Activated CD4-positive, alpha-beta T cell treated with anti-CD3 and anti-CD28 coated beads, Interleukin-2, amount 10 ng/mL, durations not matched to agents 7 days and 5 days (primary cell): ENCODE measurements at regions not wholly inside any gene's neighbourhood (a gene's known extent, or its start where the extent isn't known, plus 50 kb on each side); places are given as distances from the start of the nearest gene placed in this dataset.
"Not testable (repeated sequence)": the region's sequence is repeated elsewhere in the genome, so short reads cannot be mapped to it uniquely, and the experiment has no call there.

Experiments
- CTCF ChIA-PET: fragments of 350-600 bp; sonication (Branson Sonifier 250); formaldehyde crosslinking; loops from one replicate; lab custom pipeline; 2021; ENCODE audit warnings: antibody characterized with exemption; lab: Charles Lee
- POLR2A ChIA-PET: fragments of 350-600 bp; sonication (Branson Sonifier 250); formaldehyde crosslinking; loops from one replicate; lab custom pipeline; 2021; ENCODE audit warnings: antibody characterized with exemption; lab: Charles Lee
- DNase-seq: peaks from one replicate; pipeline ENCODE4 v3.0.0-alpha.2; 2020
- H3K27ac Mint-ChIP-seq: one replicate; pipeline ENCODE4 v1.8.0; 2021; ENCODE audit warnings: mild to moderate bottlenecking, moderate library complexity, mixed read lengths
- H3K27me3 Mint-ChIP-seq: one replicate; pipeline ENCODE4 v1.8.0; 2021; ENCODE audit warnings: mixed read lengths
- H3K36me3 Mint-ChIP-seq: one replicate; pipeline ENCODE4 v1.8.0; 2021; ENCODE audit warnings: low read depth, mixed read lengths
- H3K4me1 Mint-ChIP-seq: one replicate; pipeline ENCODE4 v1.8.0; 2021; ENCODE audit warnings: mixed read lengths
- H3K4me3 Mint-ChIP-seq: one replicate; pipeline ENCODE4 v1.8.0; 2021; ENCODE audit warnings: mild to moderate bottlenecking, moderate library complexity, mixed read lengths
- H3K9me3 Mint-ChIP-seq: one replicate; pipeline ENCODE4 v1.8.0; 2021; ENCODE audit warnings: mixed read lengths

DNA sequence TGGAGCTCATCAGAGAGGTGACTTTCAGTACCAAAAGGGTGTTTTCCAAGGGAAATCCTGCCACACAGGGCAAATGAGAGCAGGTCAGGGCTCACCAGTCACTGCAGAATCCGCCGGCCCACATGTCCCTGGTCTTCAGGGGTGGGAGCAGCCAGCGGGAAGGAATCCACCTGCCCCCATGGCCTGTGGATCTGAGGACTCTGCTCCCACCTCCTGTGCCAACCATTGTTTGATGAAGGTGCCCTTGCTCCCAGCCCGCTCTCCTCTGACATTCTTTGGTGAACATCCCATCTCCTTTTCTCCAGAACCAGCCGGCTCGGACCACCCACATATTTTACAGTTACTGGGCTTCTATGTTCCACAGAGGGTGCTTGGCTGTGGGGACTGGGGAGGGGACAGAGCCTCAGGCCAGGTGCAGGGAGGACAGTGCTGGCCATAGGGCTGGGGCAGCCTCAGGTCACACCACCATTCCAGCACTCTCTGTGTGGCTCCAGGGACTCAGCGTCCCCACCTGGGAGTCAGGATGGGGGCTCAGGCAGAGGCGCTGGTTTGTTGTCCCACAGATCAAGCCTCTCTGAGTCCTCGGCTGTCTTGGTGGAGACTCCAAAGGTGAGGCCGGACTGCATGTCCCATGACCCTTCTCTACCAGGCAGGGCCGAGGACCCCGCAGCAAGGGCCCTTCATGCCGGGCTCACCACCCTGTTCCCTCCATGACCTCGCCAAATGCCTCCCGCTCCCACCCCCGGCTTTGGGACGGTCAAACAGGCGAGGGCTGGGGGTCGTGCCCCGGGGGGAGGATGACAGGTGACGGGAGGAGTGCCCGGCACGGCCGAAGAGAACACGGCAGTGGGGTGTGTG is 183.2 kb upstream of the ZNF469 start:
- H3K4me1 Mint-ChIP-seq, H3K27me3 Mint-ChIP-seq, H3K27ac Mint-ChIP-seq, H3K4me3 Mint-ChIP-seq, H3K9me3 Mint-ChIP-seq, H3K36me3 Mint-ChIP-seq, POLR2A ChIA-PET, CTCF ChIA-PET, DNase-seq: not testable (repeated sequence)

DNA sequence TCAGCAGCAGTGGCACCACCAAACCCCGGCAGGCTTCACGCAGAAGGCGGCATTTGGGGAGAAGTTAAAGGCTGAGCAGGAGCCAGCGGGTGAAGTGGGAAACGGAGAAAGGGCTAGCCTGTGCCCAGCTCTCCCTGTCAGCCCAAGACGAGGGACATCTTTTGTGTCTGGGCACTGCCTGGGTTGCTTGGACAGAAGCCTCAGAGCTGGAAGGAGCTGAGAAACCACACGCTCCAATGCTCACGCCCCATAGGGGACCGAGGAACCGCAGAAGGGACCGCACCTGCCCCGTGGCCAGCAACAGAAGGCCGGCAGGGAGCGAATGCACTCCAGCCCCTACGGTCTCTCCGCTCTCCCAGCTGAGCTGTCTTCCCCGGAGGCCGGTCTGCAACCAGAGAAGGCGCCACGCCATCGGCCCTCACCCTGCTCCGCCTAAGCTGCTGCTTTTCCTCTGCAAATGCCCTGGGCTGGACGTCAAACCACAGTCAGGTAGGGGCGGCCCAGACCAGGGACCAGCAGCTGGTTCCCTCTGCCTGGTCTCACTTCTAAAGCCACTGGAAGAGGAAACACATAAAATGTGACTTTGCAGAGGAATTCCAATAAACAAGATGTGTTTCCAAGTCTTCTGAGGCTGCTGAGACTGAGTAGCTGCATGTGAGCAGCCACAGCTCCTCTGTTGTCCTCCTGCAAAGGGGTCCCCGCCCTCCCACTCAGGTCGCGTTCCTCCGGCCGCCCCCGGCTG is 182.4 kb upstream of the ZNF469 start:
- H3K9me3 Mint-ChIP-seq, H3K27ac Mint-ChIP-seq, DNase-seq, H3K27me3 Mint-ChIP-seq, CTCF ChIA-PET, H3K4me3 Mint-ChIP-seq, H3K36me3 Mint-ChIP-seq, H3K4me1 Mint-ChIP-seq, POLR2A ChIA-PET: not testable (repeated sequence)

DNA sequence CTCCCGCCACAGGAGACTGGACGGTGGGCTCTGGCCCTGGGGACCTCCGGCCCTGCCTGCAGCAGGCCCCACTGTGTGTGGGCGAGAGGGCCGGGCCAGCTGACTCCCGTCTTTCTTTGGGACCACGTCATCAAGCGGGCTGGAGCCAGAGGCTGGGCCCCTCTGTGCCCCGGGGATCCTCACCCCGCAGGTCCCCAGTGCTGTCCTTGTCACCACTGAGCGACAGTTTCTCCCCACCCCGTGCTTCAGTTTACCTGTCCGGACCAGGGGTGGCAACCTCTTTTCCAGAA is 181.9 kb upstream of the ZNF469 start:
- no peaks in the 10 kb centered on the region for H3K4me1 Mint-ChIP-seq
- DNase-seq: no peak
- H3K36me3 Mint-ChIP-seq: no peaks in the 10 kb centered on the region
- POLR2A ChIA-PET: no interaction called here
- no peak overlapping the region for H3K27ac Mint-ChIP-seq
- H3K4me3 Mint-ChIP-seq: no peak overlapping the region
- no peaks in the 10 kb centered on the region for H3K27me3 Mint-ChIP-seq
- CTCF ChIA-PET: no interaction called here
- H3K9me3 Mint-ChIP-seq: no peaks in the 10 kb centered on the region

DNA sequence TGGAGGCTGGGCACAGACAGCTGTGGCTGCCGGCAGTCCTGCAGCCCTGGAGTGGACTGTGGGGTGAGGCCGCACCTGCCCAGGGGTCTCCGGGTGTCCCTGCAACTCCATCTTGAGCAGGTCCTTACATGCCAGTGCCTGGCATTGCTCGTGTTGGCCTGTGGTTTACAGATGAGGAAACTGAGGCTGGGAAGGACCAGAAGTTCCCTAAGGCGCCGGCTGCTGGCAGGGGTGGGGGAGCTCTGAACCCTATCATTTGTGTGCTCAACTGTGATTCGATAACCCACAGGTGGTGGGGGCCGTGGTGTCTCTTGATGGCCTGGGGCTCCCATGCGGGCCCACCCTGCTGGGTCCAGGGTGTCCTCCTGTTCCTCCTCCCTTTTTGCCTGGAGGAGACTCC is 181.1 kb upstream of the ZNF469 start:
- POLR2A ChIA-PET, CTCF ChIA-PET, DNase-seq, H3K36me3 Mint-ChIP-seq, H3K9me3 Mint-ChIP-seq, H3K4me1 Mint-ChIP-seq, H3K27ac Mint-ChIP-seq, H3K4me3 Mint-ChIP-seq, H3K27me3 Mint-ChIP-seq: not testable (repeated sequence)

DNA sequence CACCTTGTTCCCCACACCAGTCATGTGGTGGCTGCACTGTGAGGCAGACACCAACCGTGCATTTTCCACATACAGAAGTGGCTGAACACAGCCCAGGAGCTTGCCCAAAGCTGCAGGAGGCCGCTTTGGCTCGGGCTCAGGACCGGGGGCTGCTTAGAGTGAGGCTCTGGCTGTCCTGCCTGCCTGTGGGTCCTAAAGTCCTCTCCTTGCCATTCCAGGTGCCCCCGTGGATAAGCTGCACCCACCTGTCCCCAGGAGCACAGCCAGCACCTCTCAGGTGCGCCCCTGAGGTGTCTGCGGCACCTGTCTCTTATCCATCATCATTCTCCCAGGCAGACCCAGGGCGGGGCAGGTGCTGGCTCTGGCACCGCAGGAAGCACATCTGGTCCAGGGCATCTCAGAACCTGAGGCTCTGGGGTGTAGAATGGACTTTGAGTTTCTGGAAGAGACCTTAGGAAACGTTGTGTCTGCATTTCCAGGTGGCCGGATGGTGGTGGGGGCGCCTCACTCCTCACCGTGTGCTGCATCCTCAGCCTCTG is 180.5 kb upstream of the ZNF469 start:
- ChIA-PET CTCF (no interaction called here), POLR2A (no interaction called here)
- Mint-ChIP-seq H3K27ac (no peak overlapping the region), H3K27me3 (no peaks in the 10 kb centered on the region), H3K9me3 (no peaks in the 10 kb centered on the region), H3K36me3 (no peaks in the 10 kb centered on the region), H3K4me3 (no peak overlapping the region), H3K4me1 (no peaks in the 10 kb centered on the region)
- no peak for DNase-seq

DNA sequence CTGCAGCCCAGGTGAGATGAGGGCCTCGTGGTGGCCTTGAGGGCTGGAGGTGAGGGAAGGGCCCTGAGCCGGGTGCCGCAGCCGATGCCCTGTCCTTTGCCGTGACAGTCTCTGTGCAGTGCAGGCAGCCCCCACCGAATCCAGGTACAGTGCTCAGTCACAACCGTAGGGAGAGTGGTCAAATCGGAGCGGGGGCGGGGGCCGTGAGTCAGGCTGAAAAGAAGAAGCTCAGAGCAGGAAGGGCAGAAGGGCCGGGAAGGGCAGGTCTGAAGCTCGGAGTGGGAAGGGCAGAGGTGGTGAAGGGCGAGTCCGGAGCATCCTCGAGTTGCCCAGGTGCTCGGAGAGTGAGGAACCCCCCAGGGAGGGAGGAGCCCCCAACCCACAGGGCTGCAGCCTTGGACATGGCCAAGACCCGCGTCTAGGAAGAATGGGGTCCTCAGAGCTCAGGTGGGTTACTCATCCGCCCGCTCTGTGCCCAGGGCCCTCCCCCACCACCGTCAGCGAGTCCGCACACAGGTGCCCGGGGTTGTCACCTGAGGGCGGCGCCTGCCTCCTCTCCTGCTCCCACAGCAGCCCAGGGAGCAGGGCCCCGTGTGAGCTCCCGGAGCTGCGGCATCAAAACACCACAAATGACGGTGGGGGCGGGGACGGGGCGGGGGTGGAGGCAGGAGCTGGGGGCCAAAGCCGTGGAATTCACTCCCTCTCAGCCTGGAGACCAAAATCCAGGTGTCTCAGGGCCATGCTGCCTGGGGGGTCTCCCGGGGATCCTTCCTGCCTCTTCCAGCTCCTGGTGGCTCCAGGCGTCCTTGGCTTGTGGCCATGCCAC is 179.7 kb upstream of the ZNF469 start:
- CTCF ChIA-PET, H3K9me3 Mint-ChIP-seq, DNase-seq, H3K27ac Mint-ChIP-seq, H3K36me3 Mint-ChIP-seq, H3K4me1 Mint-ChIP-seq, H3K4me3 Mint-ChIP-seq, H3K27me3 Mint-ChIP-seq, POLR2A ChIA-PET: not testable (repeated sequence)

DNA sequence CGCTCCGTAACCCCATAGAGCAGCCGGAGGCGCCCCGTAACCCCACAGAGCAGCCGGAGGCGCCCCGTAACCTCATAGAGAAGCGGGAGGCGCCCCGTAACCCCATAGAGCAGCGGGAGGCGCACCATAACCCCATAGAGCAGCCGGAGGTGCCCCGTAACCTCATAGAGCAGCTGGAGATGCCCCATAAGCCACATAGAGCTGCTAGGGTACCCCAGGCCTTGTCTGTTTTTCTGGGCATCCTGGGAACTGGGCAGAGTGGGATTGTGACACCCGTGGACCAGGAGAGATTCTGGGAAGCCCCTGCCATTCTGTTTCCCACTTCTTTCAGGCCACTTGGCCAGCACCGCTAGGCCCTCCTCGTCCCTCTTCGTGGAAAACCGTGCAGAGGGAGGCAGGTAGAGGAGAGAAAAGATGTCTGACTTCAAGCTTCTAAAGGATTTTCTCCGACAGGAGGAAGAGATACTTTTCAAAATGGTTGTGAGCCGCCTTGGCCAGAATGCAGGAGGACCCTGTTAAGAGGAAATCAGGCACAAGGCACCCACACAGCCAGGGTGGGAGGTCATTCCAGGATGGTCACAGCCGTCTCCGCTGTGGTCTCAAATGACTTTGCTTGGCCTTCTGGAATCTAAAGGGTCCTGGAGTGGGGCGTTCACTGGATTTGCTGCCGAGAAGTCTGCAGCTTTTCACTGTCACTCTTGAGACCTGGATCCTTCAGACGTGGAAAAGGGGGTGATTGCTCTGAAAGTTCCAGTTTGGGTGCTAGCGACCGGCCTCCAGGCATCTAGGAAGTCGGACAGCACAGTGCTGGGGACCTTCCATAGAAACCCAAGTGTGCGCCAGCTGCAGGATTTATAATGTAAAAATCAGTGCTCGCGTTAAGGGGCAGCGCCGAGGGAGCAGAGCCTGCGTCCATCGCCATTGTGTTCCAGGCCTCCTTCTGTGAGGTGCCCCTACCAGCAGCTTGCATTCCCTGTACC is 178.3 kb upstream of the ZNF469 start:
- POLR2A ChIA-PET, H3K4me3 Mint-ChIP-seq, CTCF ChIA-PET: not testable (repeated sequence)

DNA sequence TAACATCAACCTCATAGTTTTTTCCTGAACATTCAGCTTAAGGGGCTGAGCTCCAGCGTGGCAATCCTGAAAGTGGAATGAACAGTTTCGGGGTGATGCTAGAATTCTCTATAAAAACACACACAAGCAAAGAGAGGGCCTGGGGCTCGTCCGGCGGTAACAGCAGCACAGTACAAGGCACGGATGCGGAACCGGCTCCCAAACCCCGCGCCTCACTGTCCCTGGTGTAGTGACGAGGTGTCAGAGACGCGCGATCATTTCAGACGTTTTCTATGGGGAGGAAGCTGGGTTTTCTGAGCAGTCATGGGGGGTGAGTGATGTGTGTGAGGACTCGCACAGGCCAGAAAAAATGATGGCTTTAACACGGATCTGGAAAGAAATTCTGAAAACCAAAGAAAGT is 177.3 kb upstream of the ZNF469 start:
- POLR2A ChIA-PET: not testable (repeated sequence)

More for the DNA sequence above, 178.3 kb upstream of the ZNF469 start:
- DNase-seq, H3K4me1 Mint-ChIP-seq, H3K9me3 Mint-ChIP-seq, H3K27me3 Mint-ChIP-seq, H3K27ac Mint-ChIP-seq, H3K36me3 Mint-ChIP-seq: not testable (repeated sequence)

DNA sequence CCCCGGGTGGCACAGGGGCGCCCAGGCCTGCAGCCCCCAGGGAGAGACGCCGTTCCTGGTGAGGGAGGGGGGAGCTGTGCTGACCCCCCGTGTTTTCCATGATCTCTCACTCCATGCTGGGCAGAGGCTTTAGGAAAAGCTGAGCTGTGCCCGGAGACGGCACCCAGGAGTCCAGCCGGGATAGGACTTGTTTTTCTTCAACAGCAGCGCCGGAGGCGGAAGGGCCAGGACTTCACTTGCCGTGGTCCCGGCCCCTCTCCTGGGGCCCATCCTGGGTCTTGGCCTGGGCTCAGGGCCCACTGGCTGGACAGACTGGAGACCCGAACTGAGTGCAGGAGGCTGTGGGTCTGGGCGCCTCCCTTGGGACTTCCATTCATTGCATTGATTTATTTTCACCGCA is 176.8 kb upstream of the ZNF469 start:
- H3K4me3 Mint-ChIP-seq, H3K36me3 Mint-ChIP-seq, H3K27ac Mint-ChIP-seq, CTCF ChIA-PET, DNase-seq, H3K9me3 Mint-ChIP-seq, H3K4me1 Mint-ChIP-seq, POLR2A ChIA-PET, H3K27me3 Mint-ChIP-seq: not testable (repeated sequence)

More for the DNA sequence above, 177.3 kb upstream of the ZNF469 start:
- CTCF ChIA-PET, H3K4me3 Mint-ChIP-seq, H3K36me3 Mint-ChIP-seq, H3K27me3 Mint-ChIP-seq, H3K27ac Mint-ChIP-seq, H3K9me3 Mint-ChIP-seq, DNase-seq, H3K4me1 Mint-ChIP-seq: not testable (repeated sequence)

DNA sequence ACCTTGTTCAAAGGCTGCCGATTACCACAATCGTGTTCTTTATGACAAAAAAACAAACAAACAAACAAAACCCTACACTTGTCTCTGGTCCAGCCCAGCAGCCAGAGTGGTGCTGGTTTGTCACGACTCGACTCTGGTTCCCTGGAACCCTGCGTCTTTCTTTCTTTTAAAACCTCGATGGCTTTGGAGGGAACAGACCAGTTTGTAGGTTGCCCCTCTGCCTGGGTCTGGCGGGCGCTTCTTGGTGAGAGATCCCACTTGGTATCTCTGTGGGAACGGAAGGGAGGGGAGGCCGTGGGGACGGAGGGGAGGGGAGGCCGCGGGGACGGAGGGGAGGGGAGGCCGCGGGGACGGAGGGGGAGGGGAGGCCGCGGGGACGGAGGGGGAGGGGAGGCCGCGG is 176.2 kb upstream of the ZNF469 start:
- H3K27me3 Mint-ChIP-seq, POLR2A ChIA-PET, DNase-seq, H3K27ac Mint-ChIP-seq, H3K4me3 Mint-ChIP-seq, H3K4me1 Mint-ChIP-seq, H3K36me3 Mint-ChIP-seq, CTCF ChIA-PET, H3K9me3 Mint-ChIP-seq: not testable (repeated sequence)

DNA sequence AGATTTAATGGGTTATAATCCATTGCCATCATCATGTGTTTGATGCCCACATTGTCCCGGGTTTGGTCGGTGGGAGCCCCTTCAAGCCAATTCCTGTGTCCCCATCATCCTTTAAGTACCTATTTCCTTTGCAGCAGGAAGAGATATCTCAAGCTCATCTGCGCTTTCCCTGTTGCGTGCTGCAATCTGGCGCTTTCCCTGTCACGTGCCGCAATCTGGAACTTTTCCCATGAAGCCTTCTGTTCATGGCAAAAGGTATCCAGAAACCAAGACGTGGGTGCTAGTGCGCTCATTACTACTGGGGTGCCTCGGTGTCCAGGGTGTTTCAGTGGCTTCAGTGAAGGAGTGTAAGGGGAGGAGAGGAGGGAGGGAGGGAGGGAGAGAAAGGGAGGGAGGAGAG is 174.6 kb upstream of the ZNF469 start:
- H3K36me3 Mint-ChIP-seq: no peaks in the 10 kb centered on the region
- POLR2A ChIA-PET: no interaction called here
- no peak overlapping the region for H3K4me3 Mint-ChIP-seq
- H3K9me3 Mint-ChIP-seq: peaks cover 4% of the 10 kb centered on the region
- CTCF ChIA-PET: no interaction called here
- peaks cover 1% of the 10 kb centered on the region for H3K27me3 Mint-ChIP-seq
- no peak for DNase-seq
- no peak overlapping the region for H3K27ac Mint-ChIP-seq
- H3K4me1 Mint-ChIP-seq: no peaks in the 10 kb centered on the region

DNA sequence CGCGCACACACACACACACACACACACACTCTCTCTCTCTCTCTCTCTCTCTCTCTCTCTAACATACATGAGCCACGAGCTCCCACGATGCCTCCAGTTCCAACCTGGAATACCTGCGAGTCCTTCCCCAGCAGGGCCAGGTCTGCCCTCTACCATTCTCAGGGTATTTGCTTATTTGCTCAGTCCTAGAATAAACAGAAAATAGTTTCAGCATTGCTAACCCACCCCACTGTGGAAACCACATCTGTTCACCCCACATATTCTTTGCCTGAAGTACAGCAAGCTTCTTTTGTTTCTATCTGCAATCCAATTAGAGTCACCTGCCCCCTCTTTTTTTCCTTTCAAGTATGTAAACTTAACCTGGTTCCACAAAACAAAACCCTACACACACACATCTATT is 174.0 kb upstream of the ZNF469 start:
- H3K4me1 Mint-ChIP-seq, H3K4me3 Mint-ChIP-seq, DNase-seq, H3K9me3 Mint-ChIP-seq, POLR2A ChIA-PET, H3K27ac Mint-ChIP-seq, H3K36me3 Mint-ChIP-seq, H3K27me3 Mint-ChIP-seq, CTCF ChIA-PET: not testable (repeated sequence)
